ENCODE measurements at regions not wholly inside any gene's neighbourhood (a gene's known extent, or its start where the extent isn't known, plus 50 kb on each side); places are given as distances from the start of the nearest gene placed in this dataset.
"Not testable (repeated sequence)": the region's sequence is repeated elsewhere in the genome, so short reads cannot be mapped to it uniquely, and the experiment has no call there.

- no peak for DNase-seq
These were observed 296.2 kb upstream of the SMIM21 start for GRCh38 chr18:75723521-75724340.

GRCh38 chr18:75714766-75715165 is 287.3 kb upstream of the SMIM21 start:
- DNase-seq: no peak

GRCh38 chr18:75712124-75712867 is 284.8 kb upstream of the SMIM21 start:
- not testable (repeated sequence) for DNase-seq

- no peak for DNase-seq
These were observed 273.1 kb upstream of the SMIM21 start for GRCh38 chr18:75700561-75700960.

- DNase-seq: no peak
These were observed 271.4 kb upstream of the SMIM21 start for GRCh38 chr18:75698861-75699260.

GRCh38 chr18:75697493-75697892 is 270.0 kb upstream of the SMIM21 start:
- DNase-seq: no peak

- DNase-seq: no peak
These were observed 268.9 kb upstream of the SMIM21 start for GRCh38 chr18:75696391-75696790.

- DNase-seq: no peak
These were observed 266.8 kb upstream of the SMIM21 start for GRCh38 chr18:75694292-75694691.

GRCh38 chr18:75691483-75691882 is 264.0 kb upstream of the SMIM21 start:
- no peak for DNase-seq

- not testable (repeated sequence) for DNase-seq
These were observed 262.8 kb upstream of the SMIM21 start for GRCh38 chr18:75690283-75690682.

- DNase-seq: no peak
These were observed 260.1 kb upstream of the SMIM21 start for GRCh38 chr18:75687626-75688025.

GRCh38 chr18:75683426-75683825 is 255.9 kb upstream of the SMIM21 start:
- no peak for DNase-seq

GRCh38 chr18:75681538-75682115 is 254.1 kb upstream of the SMIM21 start:
- no peak for DNase-seq

- no peak for DNase-seq
These were observed 251.8 kb upstream of the SMIM21 start for GRCh38 chr18:75679331-75679730.

- DNase-seq: no peak
These were observed 251.1 kb upstream of the SMIM21 start for GRCh38 chr18:75678627-75679026.

- DNase-seq: no peak
These were observed 250.4 kb upstream of the SMIM21 start for GRCh38 chr18:75677696-75678455.

- DNase-seq: no peak
These were observed 233.4 kb upstream of the SMIM21 start for GRCh38 chr18:75660932-75661331.

- DNase-seq: no peak
These were observed 232.1 kb upstream of the SMIM21 start for GRCh38 chr18:75659535-75660023.

GRCh38 chr18:75658330-75658729 is 230.8 kb upstream of the SMIM21 start:
- no peak for DNase-seq

GRCh38 chr18:75656563-75657247 is 229.2 kb upstream of the SMIM21 start:
- DNase-seq: no peak

- DNase-seq: no peak
These were observed 228.5 kb upstream of the SMIM21 start for GRCh38 chr18:75656035-75656434.
